ENCODE measurements at regions not wholly inside any gene's neighbourhood (a gene's known extent, or its start where the extent isn't known, plus 50 kb on each side); places are given as distances from the start of the nearest gene placed in this dataset.

DNA sequence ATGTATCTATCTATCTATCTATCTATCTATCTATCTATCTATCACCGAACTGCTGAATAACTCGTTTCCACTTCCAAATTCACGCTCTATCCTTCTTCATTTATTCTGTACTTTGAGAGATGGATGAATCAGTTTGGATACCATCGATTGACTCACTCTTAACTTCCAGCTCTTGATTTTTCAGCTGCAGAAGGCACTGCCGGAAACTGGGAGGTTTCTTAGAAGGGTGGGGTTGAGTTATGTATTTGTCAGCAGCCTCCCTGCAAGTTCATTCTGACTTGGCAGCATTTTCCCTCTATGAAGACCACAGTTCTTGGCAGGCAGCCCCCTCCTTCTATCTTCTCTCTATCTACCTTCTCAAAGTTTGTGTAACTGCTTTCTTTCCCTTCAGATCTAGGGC, 112.0 kb upstream of the MAGEB18 start:
- Histone ChIP-seq H3K4ac (replicated peaks; ENCODE audit: insufficient read length, low read depth, low read length) (no peak overlapping the region), H3K79me2 (ENCODE audit: control insufficient read depth in 1 of 2, insufficient read depth in 2 of 2, low read length in 2 of 2) (no peaks in the 10 kb centered on the region), H3K27ac (ENCODE audit: low read depth, low read length) (no peak overlapping the region), H3K4me3 (ENCODE audit: extremely low read depth in 1 of 4, insufficient read depth in 2 of 4, low read depth in 3 of 4, low read length in 4 of 4) (no peak overlapping the region), H4K8ac (ENCODE audit: extremely low read depth, insufficient read depth, low read length) (no peak overlapping the region), H4K91ac (replicated peaks; ENCODE audit: insufficient read length, low read length) (no peak overlapping the region), H3K4me1 (replicated peaks in 1 of 4; ENCODE audit: control insufficient read depth in 3 of 4, insufficient read depth in 4 of 4, low read length in 3 of 4) (no peaks in the 10 kb centered on the region), H4K20me1 (replicated peaks in 1 of 2; ENCODE audit: control insufficient read depth in 1 of 2, insufficient read depth in 2 of 2, low read length in 2 of 2) (no peaks in the 10 kb centered on the region), H3K36me3 (ENCODE audit: control insufficient read depth in 2 of 4, insufficient read depth in 4 of 4, low read length in 3 of 4) (no peaks in the 10 kb centered on the region), H3K9me3 (ENCODE audit: insufficient read depth in 2 of 2, low read depth in 1 of 2, low read length in 1 of 2) (no peaks in the 10 kb centered on the region), H2BK120ac (replicated peaks; ENCODE audit: low read depth, low read length) (no peak overlapping the region), H3K23me2 (ENCODE audit: low read depth, low read length) (no peaks in the 10 kb centered on the region), H2BK5ac (ENCODE audit: low read depth, low read length) (no peak overlapping the region), H2AK5ac (ENCODE audit: low read depth, low read length) (no peak overlapping the region), H3K27me3 (replicated peaks in 1 of 4; ENCODE audit: control insufficient read depth in 3 of 4, extremely low read depth in 1 of 4, insufficient read depth in 3 of 4, low read length in 3 of 4) (no peaks in the 10 kb centered on the region), H4K5ac (ENCODE audit: insufficient read length, low read depth, low read length) (no peak overlapping the region), H3K18ac (ENCODE audit: extremely low read depth, low read length) (no peak overlapping the region), H3K9ac (replicated peaks in 1 of 4; ENCODE audit: extremely low read depth in 1 of 4, low read depth in 3 of 4, low read length in 3 of 4) (no peak overlapping the region), H3K79me1 (ENCODE audit: low read depth, low read length) (no peaks in the 10 kb centered on the region), H3K56ac (replicated peaks; ENCODE audit: insufficient read length, low read depth, low read length) (no peak overlapping the region), H3K14ac (ENCODE audit: insufficient read length) (no peak overlapping the region), H2BK15ac (ENCODE audit: low read length) (no peak overlapping the region), H3K4me2 (ENCODE audit: insufficient read depth in 1 of 2, low read depth in 2 of 2, low read length in 2 of 2) (no peak overlapping the region), H2BK12ac (ENCODE audit: low read depth, low read length) (no peak overlapping the region), H3K23ac (ENCODE audit: insufficient read length) (no peak overlapping the region), H2BK20ac (ENCODE audit: low read length) (no peak overlapping the region), H2AFZ (ENCODE audit: low read length) (no peak overlapping the region)
- DNase-seq (ENCODE audit: low read depth in 1 of 2, low spot score in 2 of 2) (no peak), FAIRE-seq (no peak)
- WGBS, 2 experiments (ENCODE audit: extremely low coverage in 1 of 2, insufficient coverage in 1 of 2, insufficient read length in 1 of 2, insufficient replicate concordance in 2 of 2, low coverage in 1 of 2, low lambda C conversion rate in 2 of 2, missing lambda C conversion rate in 1 of 2) = 91% methylated on average over 4 of the region's 5 CpGs; no CpG with 5 or more reads in 1 of the 2 experiments
- POLR2A ChIA-PET (ENCODE audit: partially characterized antibody) = no interaction called here
- no peak for TF ChIP-seq TCF12 (IDR thresholded peaks at IDR 0.05; ENCODE audit: low read depth, low read length)
- TF ChIP-seq SIRT6 (IDR thresholded peaks at IDR 0.05; ENCODE audit: low read length) = no peak
- no peak for TF ChIP-seq SIX5 (IDR thresholded peaks at IDR 0.05; ENCODE audit: low read depth, low read length)
- TF ChIP-seq CHD1 (IDR thresholded peaks at IDR 0.05; ENCODE audit: low read depth, low read length) = no peak
- TF ChIP-seq RAD21 (IDR thresholded peaks at IDR 0.05 in 1 of 2, conservative IDR thresholded peaks at IDR 0.05 in 1 of 2; ENCODE audit: low read depth in 2 of 2, low read length in 2 of 2) = no peak
- no peak for TF ChIP-seq GTF2F1 (IDR thresholded peaks at IDR 0.05; ENCODE audit: borderline replicate concordance, low read depth, low read length)
- TF ChIP-seq RXRA (IDR thresholded peaks at IDR 0.05; ENCODE audit: insufficient read depth, low read depth, low read length) = no peak
- no peak for TF ChIP-seq KDM1A (IDR thresholded peaks at IDR 0.05; ENCODE audit: borderline replicate concordance, low read length)
- TF ChIP-seq CREB1 (IDR thresholded peaks at IDR 0.05) = no peak
- TF ChIP-seq, protein P1, sequence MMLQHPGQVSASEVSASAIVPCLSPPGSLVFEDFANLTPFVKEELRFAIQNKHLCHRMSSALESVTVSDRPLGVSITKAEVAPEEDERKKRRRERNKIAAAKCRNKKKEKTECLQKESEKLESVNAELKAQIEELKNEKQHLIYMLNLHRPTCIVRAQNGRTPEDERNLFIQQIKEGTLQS (IDR thresholded peaks at IDR 0.05; ENCODE audit: insufficient read depth, low read depth, low read length) = no peak
- CTCF ChIA-PET (ENCODE audit: partially characterized antibody) = no interaction called here
